ENCODE measurements at regions not wholly inside any gene's neighbourhood (a gene's known extent, or its start where the extent isn't known, plus 50 kb on each side); places are given as distances from the start of the nearest gene placed in this dataset.
A peak's percentile ranks its signal among the peaks of the same experiment; 100 is the strongest.

DNA sequence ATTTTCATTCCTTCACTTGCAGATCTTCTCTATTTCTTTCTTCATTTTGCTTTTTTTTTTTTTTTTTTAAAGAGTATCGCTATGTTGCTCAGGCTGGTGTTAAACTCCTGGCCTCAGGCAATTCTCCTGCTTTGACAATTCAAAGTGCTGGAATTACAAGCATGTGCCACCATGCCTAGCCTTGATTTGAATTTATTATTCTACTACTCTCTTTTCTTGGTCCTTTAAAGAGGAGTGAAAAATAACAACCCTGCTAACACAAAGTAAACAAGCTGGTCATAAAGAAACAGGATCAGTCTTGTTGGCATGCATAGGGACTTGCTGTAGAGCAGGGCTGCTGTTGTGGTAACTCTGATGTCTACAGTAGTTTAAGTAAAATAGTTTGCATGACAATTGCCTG, 1615.3 kb upstream of the ZEB2 start:
- no peak for DNase-seq (ENCODE audit: low spot score in 2 of 2, unreplicated experiment in 2 of 2)
- H3K36me3 Mint-ChIP-seq: peaks cover 5% of the 10 kb centered on the region
- peak overlapping the region; percentile 80 for H3K27ac Mint-ChIP-seq
- no peaks in the 10 kb centered on the region for H3K27me3 Mint-ChIP-seq (ENCODE audit: low read depth)
- H3K4me1 Mint-ChIP-seq: peaks cover 16% of the 10 kb centered on the region
- no peak overlapping the region for H3K4me3 Mint-ChIP-seq
- TF ChIP-seq, protein P1, sequence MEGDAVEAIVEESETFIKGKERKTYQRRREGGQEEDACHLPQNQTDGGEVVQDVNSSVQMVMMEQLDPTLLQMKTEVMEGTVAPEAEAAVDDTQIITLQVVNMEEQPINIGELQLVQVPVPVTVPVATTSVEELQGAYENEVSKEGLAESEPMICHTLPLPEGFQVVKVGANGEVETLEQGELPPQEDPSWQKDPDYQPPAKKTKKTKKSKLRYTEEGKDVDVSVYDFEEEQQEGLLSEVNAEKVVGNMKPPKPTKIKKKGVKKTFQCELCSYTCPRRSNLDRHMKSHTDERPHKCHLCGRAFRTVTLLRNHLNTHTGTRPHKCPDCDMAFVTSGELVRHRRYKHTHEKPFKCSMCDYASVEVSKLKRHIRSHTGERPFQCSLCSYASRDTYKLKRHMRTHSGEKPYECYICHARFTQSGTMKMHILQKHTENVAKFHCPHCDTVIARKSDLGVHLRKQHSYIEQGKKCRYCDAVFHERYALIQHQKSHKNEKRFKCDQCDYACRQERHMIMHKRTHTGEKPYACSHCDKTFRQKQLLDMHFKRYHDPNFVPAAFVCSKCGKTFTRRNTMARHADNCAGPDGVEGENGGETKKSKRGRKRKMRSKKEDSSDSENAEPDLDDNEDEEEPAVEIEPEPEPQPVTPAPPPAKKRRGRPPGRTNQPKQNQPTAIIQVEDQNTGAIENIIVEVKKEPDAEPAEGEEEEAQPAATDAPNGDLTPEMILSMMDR (IDR thresholded peaks at IDR 0.05; ENCODE audit: unreplicated experiment): no peak
- peaks cover 13% of the 10 kb centered on the region for H3K9me3 Mint-ChIP-seq

DNA sequence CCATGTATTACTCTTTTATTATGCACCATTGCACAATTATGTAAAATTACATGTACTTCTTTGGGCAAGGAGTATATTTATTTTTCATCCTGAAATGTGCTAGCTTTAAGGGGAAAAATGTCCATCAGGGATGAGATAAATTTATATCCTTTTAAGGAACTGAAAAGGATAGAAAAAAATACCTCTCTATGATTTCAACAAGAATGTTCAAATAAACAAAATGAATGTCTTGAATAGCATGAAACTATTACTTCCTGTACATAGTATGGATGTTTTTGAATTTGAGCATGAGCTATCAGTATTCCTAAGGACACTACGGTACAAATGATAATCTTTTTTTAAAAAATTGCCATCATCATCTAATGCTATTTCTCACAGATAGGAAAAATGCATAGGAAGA, 1611.9 kb upstream of the ZEB2 start:
- Mint-ChIP-seq H3K27ac (no peak overlapping the region), H3K27me3 (ENCODE audit: low read depth) (no peaks in the 10 kb centered on the region), H3K4me3 (no peak overlapping the region), H3K9me3 (peaks cover 12% of the 10 kb centered on the region), H3K36me3 (no peaks in the 10 kb centered on the region), H3K4me1 (peaks cover 8% of the 10 kb centered on the region)
- no peak for DNase-seq (ENCODE audit: low spot score in 2 of 2, unreplicated experiment in 2 of 2)
- TF ChIP-seq, protein P1 (IDR thresholded peaks at IDR 0.05; ENCODE audit: unreplicated experiment): no peak

DNA sequence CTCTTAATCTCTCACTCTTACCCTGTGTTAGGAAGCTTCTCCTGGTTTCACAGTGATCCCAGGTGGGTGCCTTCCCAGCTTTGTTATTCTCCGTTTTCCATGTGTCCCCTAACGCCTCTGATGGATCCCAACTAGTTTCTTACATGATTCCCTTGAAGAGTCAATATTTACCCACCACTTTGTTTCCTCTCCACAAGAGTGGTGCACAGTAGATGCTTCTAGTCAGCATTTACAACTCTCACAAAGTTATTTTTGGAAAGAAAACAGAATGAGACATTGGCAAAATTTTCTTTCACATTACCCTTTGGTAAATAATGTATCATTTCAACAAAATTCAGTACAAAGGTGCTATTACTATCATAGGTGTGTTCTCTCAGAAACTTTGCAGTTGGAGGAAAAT, 1611.1 kb upstream of the ZEB2 start:
- no peak overlapping the region for H3K27ac Mint-ChIP-seq
- H3K4me1 Mint-ChIP-seq: peaks cover 8% of the 10 kb centered on the region
- DNase-seq (ENCODE audit: low spot score in 2 of 2, unreplicated experiment in 2 of 2): no peak
- TF ChIP-seq, protein P1 (IDR thresholded peaks at IDR 0.05; ENCODE audit: unreplicated experiment): no peak
- peaks cover 7% of the 10 kb centered on the region for H3K9me3 Mint-ChIP-seq
- no peak overlapping the region for H3K4me3 Mint-ChIP-seq
- H3K36me3 Mint-ChIP-seq: no peaks in the 10 kb centered on the region
- H3K27me3 Mint-ChIP-seq (ENCODE audit: low read depth): no peaks in the 10 kb centered on the region

GRCh38 chr2:146130290-146130689, 1610.4 kb upstream of the ZEB2 start:
- Mint-ChIP-seq H3K4me1 (peaks cover 6% of the 10 kb centered on the region), H3K27ac (no peak overlapping the region), H3K27me3 (ENCODE audit: low read depth) (no peaks in the 10 kb centered on the region), H3K36me3 (no peaks in the 10 kb centered on the region), H3K9me3 (peaks cover 7% of the 10 kb centered on the region), H3K4me3 (no peak overlapping the region)
- TF ChIP-seq, protein P1 (IDR thresholded peaks at IDR 0.05; ENCODE audit: unreplicated experiment): no peak
- no peak for DNase-seq (ENCODE audit: low spot score in 2 of 2, unreplicated experiment in 2 of 2)

DNA sequence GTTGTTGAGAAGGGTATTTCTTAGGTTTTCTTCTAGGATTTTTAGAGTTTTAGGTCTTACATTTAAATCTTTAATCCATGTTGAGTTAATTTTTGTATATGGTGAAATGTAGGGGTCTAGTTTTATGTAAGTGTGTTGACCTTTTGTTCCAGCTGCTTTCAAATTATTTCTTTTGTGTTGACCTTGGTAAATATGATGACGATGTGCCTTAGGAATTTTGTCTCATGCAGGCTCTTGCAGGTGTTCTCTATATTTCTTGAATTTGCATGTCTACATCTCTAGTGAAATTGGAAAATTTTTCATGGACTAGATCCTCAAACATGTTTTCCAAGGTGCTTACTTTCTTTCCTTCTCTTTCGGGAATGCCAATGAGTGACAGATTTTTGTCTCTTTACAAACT, 1609.3 kb upstream of the ZEB2 start:
- H3K36me3 Mint-ChIP-seq: no peaks in the 10 kb centered on the region
- no peak for DNase-seq (ENCODE audit: low spot score in 2 of 2, unreplicated experiment in 2 of 2)
- H3K27me3 Mint-ChIP-seq (ENCODE audit: low read depth): no peaks in the 10 kb centered on the region
- TF ChIP-seq, protein P1 (IDR thresholded peaks at IDR 0.05; ENCODE audit: unreplicated experiment): no peak
- H3K4me3 Mint-ChIP-seq: no peak overlapping the region
- H3K4me1 Mint-ChIP-seq: no peaks in the 10 kb centered on the region
- peaks cover 7% of the 10 kb centered on the region for H3K9me3 Mint-ChIP-seq
- no peak overlapping the region for H3K27ac Mint-ChIP-seq

DNA sequence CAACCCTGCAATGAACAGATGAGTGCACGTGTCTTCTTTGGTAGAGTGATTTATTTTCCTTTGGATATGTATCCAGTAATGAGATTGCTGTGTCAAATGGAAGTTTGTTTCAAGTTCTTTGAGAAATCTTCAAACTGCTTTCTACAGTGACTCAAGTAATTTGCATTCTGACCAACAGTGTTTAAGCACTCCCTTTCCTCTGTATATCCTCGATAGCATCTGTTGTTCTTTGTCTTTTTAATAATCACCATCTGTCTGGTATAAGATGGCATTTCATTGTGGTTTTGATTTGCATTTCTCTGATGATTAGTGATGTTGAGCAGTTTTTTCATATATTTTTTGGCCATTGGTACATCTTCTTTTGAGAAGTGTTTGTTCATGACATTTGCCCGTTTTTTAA, 1608.3 kb upstream of the ZEB2 start:
- Mint-ChIP-seq H3K27ac (no peak overlapping the region), H3K4me3 (no peak overlapping the region), H3K36me3 (no peaks in the 10 kb centered on the region), H3K27me3 (ENCODE audit: low read depth) (no peaks in the 10 kb centered on the region), H3K9me3 (peaks cover 7% of the 10 kb centered on the region), H3K4me1 (no peaks in the 10 kb centered on the region)
- DNase-seq (ENCODE audit: low spot score in 2 of 2, unreplicated experiment in 2 of 2): no peak
- TF ChIP-seq, protein P1 (IDR thresholded peaks at IDR 0.05; ENCODE audit: unreplicated experiment): no peak

All from mesothelial cell of epicardium (in vitro differentiated cells).